H9 (cell line): ENCODE measurements at regions not wholly inside any gene's neighbourhood (a gene's known extent, or its start where the extent isn't known, plus 50 kb on each side); places are given as distances from the start of the nearest gene placed in this dataset.

ENCODE experiments used
- DNase-seq: peaks from one replicate; pipeline ENCODE4 v3.0.0-alpha.2; 2017
- H2AFZ ChIP-seq: one replicate; pipeline ENCODE4 v1.6.1; 2013; ENCODE audit warnings: mild to moderate bottlenecking, low read length, control low read depth, moderate library complexity
- H2AK5ac ChIP-seq: 2 replicates; pipeline ENCODE4 v1.6.1; 2013; ENCODE audit warnings: low read length, control low read depth, mixed read lengths; ENCODE audit not compliant: insufficient read length
- H2BK120ac ChIP-seq: one replicate; pipeline ENCODE4 v1.6.1; 2013; ENCODE audit warnings: low read depth, mild to moderate bottlenecking, low read length, control low read depth, inconsistent platforms; ENCODE audit not compliant: poor library complexity, severe bottlenecking
- H2BK12ac ChIP-seq: 2 replicates; pipeline ENCODE4 v1.6.1; 2013; ENCODE audit warnings: low read length, control low read depth, mixed read lengths, low read depth; ENCODE audit not compliant: insufficient read length
- H2BK15ac ChIP-seq: 2 replicates; pipeline ENCODE4 v1.6.1; 2013; ENCODE audit warnings: low read depth, low read length, control low read depth
- H2BK20ac ChIP-seq: one replicate; pipeline ENCODE4 v1.6.1; 2013; ENCODE audit warnings: low read depth, mild to moderate bottlenecking, low read length, control low read depth, inconsistent platforms; ENCODE audit not compliant: poor library complexity, severe bottlenecking
- H2BK5ac ChIP-seq: 2 replicates; pipeline ENCODE4 v1.6.1; 2013; ENCODE audit warnings: low read length, control low read depth, mixed read lengths; ENCODE audit not compliant: insufficient read length
- H3K14ac ChIP-seq: 2 replicates; pipeline ENCODE4 v1.6.1; 2013; ENCODE audit warnings: low read length, control low read depth; ENCODE audit not compliant: insufficient read depth
- H3K18ac ChIP-seq: 2 replicates; pipeline ENCODE4 v1.6.1; 2013; ENCODE audit warnings: low read depth, mild to moderate bottlenecking, mixed read lengths, low read length, control low read depth; ENCODE audit not compliant: insufficient read length
- H3K23ac ChIP-seq: 2 replicates; pipeline ENCODE4 v1.6.1; 2013; ENCODE audit warnings: low read length, control low read depth, mixed read lengths, low read depth; ENCODE audit not compliant: insufficient read length
- H3K23me2 ChIP-seq: 2 replicates; pipeline ENCODE4 v1.6.1; 2013; ENCODE audit warnings: low read depth, mild to moderate bottlenecking, mixed read lengths, low read length, control low read depth; ENCODE audit not compliant: insufficient read length, poor library complexity, severe bottlenecking
- H3K27ac ChIP-seq: 2 replicates; pipeline ENCODE4 v1.5.1; 2013; ENCODE audit warnings: low read length, control low read depth, mixed read lengths, low read depth; ENCODE audit not compliant: insufficient read length
- H3K27me3 ChIP-seq: 2 replicates; pipeline ENCODE4 v1.6.1; 2013; ENCODE audit warnings: low read length, control low read depth, inconsistent platforms; ENCODE audit not compliant: insufficient read depth
- H3K4ac ChIP-seq: 2 replicates; pipeline ENCODE4 v1.6.1; 2013; ENCODE audit warnings: low read depth, mild to moderate bottlenecking, control low read depth, inconsistent platforms, low read length, moderate library complexity
- H3K4me1 ChIP-seq: 2 replicates; pipeline ENCODE4 v1.6.1; 2013; ENCODE audit warnings: low read length, control low read depth, inconsistent platforms; ENCODE audit not compliant: insufficient read depth
- H3K4me2 ChIP-seq: 2 replicates; pipeline ENCODE4 v1.6.1; 2013; ENCODE audit warnings: low read length, control low read depth, mixed read lengths; ENCODE audit not compliant: insufficient read length, insufficient read depth
- H3K56ac ChIP-seq: 2 replicates; pipeline ENCODE4 v1.6.1; 2013; ENCODE audit warnings: low read depth, mild to moderate bottlenecking, mixed read lengths, low read length, control low read depth; ENCODE audit not compliant: insufficient read length
- H3K79me1 ChIP-seq: 2 replicates; pipeline ENCODE4 v1.6.1; 2013; ENCODE audit warnings: low read depth, mild to moderate bottlenecking, moderate library complexity, low read length, control low read depth, inconsistent platforms; ENCODE audit not compliant: insufficient read depth, poor library complexity, severe bottlenecking
- H3K79me2 ChIP-seq: 2 replicates; pipeline ENCODE4 v1.6.1; 2013; ENCODE audit warnings: low read length, control low read depth, inconsistent platforms; ENCODE audit not compliant: insufficient read depth
- H3K9ac ChIP-seq: 2 replicates; pipeline ENCODE4 v1.6.1; 2013; ENCODE audit warnings: low read length, control low read depth, mixed read lengths; ENCODE audit not compliant: insufficient read length; ENCODE audit errors: extremely low read depth
- H3K9me3 ChIP-seq: one replicate; pipeline ENCODE4 v1.6.1; 2013; ENCODE audit warnings: low read depth, low read length, inconsistent platforms; ENCODE audit not compliant: control insufficient read depth
- H3T11ph ChIP-seq: one replicate; pipeline ENCODE4 v1.6.1; 2013; ENCODE audit warnings: mild to moderate bottlenecking, low read length, control low read depth, inconsistent platforms
- H4K20me1 ChIP-seq: one replicate; pipeline ENCODE4 v1.6.1; 2013; ENCODE audit not compliant: control insufficient read depth, insufficient read length, insufficient read depth
- H4K5ac ChIP-seq: 2 replicates; pipeline ENCODE4 v1.6.1; 2013; ENCODE audit warnings: low read depth, mild to moderate bottlenecking, mixed read lengths, low read length, control low read depth; ENCODE audit not compliant: insufficient read length
- H4K8ac ChIP-seq: replicated peaks from 2 replicates; pipeline ENCODE4 v1.6.1; 2013; ENCODE audit warnings: low read length, control low read depth, mixed read lengths, low read depth; ENCODE audit not compliant: insufficient read length
- H4K91ac ChIP-seq: 2 replicates; pipeline ENCODE4 v1.6.1; 2013; ENCODE audit warnings: low read depth, mild to moderate bottlenecking, moderate library complexity, mixed read lengths, low read length, control low read depth; ENCODE audit not compliant: insufficient read length
- H3K27ac Mint-ChIP-seq, 3 experiments: 2 replicates in 2 of 3; 3 replicates in 1 of 3; pipeline ENCODE4 v1.8.0; 2020 to 2021; ENCODE audit warnings: mixed read lengths in 3 of 3, mild to moderate bottlenecking in 1 of 3, moderate library complexity in 1 of 3
- H3K27me3 Mint-ChIP-seq: 2 replicates; pipeline ENCODE4 v1.8.0; 2021; ENCODE audit warnings: low read depth, mild to moderate bottlenecking, moderate library complexity, mixed read lengths
- H3K36me3 Mint-ChIP-seq, 3 experiments: 2 replicates in 2 of 3; 3 replicates in 1 of 3; pipeline ENCODE4 v1.8.0; 2020 to 2021; ENCODE audit warnings: low read depth in 3 of 3, mixed read lengths in 3 of 3; ENCODE audit not compliant: insufficient read depth in 1 of 3
- H3K4me1 Mint-ChIP-seq, 2 experiments: 2 replicates each; pipeline ENCODE4 v1.8.0; 2020; ENCODE audit warnings: mixed read lengths in 2 of 2
- H3K4me3 Mint-ChIP-seq, 2 experiments: 2 replicates in 1 of 2; 3 replicates in 1 of 2; pipeline ENCODE4 v1.8.0; 2020 to 2021; ENCODE audit warnings: mild to moderate bottlenecking in 2 of 2, mixed read lengths in 2 of 2, moderate library complexity in 1 of 2
- H3K9me3 Mint-ChIP-seq, 2 experiments: 2 replicates in 1 of 2; 3 replicates in 1 of 2; pipeline ENCODE4 v1.8.0; 2020; ENCODE audit warnings: mild to moderate bottlenecking in 2 of 2, mixed read lengths in 2 of 2, moderate library complexity in 1 of 2
- CTCF ChIP-seq: fragments of 200-600 bp; sonication (generic); conservative IDR thresholded peaks from 3 replicates; pipeline ENCODE4 v1.8.0; 2021; ENCODE audit warnings: antibody characterized with exemption, mild to moderate bottlenecking
- WGBS: extraction: QIAGEN DNeasy Blood & Tissue Kit; methylation state at CpG from one replicate; pipeline ENCODE4 v1.1.7; 2013; ENCODE audit warnings: missing lambda C conversion rate, low lambda C conversion rate, mixed read lengths; ENCODE audit not compliant: insufficient read length; ENCODE audit errors: extremely low coverage; 5-methylcytosine and 5-hydroxymethylcytosine counted together

- Mint-ChIP-seq H3K27me3 (no peaks in the 10 kb centered on the region), H3K9me3 (no peaks in the 10 kb centered on the region), H3K4me3 (no peak overlapping the region), H3K36me3 (no peaks in the 10 kb centered on the region), H3K4me1 (no peaks in the 10 kb centered on the region), H3K27ac (no peak overlapping the region)
- Histone ChIP-seq H4K8ac (no peak overlapping the region), H3K79me2 (no peaks in the 10 kb centered on the region), H2BK5ac (no peak overlapping the region), H3K9me3 (no peaks in the 10 kb centered on the region), H3K9ac (no peak overlapping the region), H2BK15ac (no peak overlapping the region), H3K79me1 (no peaks in the 10 kb centered on the region), H3K23ac (no peak overlapping the region), H3K27me3 (no peaks in the 10 kb centered on the region), H4K5ac (no peak overlapping the region), H4K20me1 (no peaks in the 10 kb centered on the region), H3K4me2 (no peak overlapping the region), H2BK120ac (no peak overlapping the region), H3K4ac (no peak overlapping the region), H3K14ac (no peak overlapping the region), H3K18ac (no peak overlapping the region), H2BK20ac (no peak overlapping the region), H3K27ac (no peak overlapping the region), H2BK12ac (no peak overlapping the region), H2AK5ac (no peak overlapping the region), H3K4me1 (no peaks in the 10 kb centered on the region), H3K23me2 (no peaks in the 10 kb centered on the region), H3K56ac (no peak overlapping the region), H2AFZ (no peak overlapping the region), H3T11ph (no peak overlapping the region), H4K91ac (no peak overlapping the region)
- TF ChIP-seq CTCF: no peak
- no CpG with 5 or more reads among the region's 2 CpGs for WGBS
- DNase-seq: no peak
These were observed 245.4 kb downstream of the LRRN1 start for GRCh38 chr3:4044619-4045018.
